ENCODE measurements at regions not wholly inside any gene's neighbourhood (a gene's known extent, or its start where the extent isn't known, plus 50 kb on each side); places are given as distances from the start of the nearest gene placed in this dataset.

DNA sequence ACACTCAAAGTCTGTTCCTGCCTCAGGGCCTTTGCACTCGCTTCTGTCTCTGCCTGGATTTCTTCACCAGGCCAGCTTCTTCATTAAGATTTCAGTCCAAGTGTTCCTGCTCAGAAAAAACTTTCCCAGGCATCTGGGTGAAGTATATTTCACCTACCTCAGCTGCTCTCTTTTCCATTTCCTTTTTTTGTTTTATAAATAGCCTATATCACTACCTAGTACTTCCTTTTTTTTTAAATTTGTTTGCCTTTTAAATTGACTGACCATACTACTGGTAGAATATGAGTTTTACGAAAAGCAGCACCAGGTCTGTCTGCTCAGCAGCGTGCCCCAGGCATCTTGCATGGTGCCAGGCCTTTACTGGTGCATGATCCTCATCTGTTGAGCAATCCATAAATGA is 1064.4 kb downstream of the UQCRFS1 start:
- WGBS, 2 donors = 78 to 81% methylated on average over 3 of the region's 3 CpGs
- intact Hi-C loops (cut with DNase I) = no loop called here
- TF ChIP-seq, protein P1, sequence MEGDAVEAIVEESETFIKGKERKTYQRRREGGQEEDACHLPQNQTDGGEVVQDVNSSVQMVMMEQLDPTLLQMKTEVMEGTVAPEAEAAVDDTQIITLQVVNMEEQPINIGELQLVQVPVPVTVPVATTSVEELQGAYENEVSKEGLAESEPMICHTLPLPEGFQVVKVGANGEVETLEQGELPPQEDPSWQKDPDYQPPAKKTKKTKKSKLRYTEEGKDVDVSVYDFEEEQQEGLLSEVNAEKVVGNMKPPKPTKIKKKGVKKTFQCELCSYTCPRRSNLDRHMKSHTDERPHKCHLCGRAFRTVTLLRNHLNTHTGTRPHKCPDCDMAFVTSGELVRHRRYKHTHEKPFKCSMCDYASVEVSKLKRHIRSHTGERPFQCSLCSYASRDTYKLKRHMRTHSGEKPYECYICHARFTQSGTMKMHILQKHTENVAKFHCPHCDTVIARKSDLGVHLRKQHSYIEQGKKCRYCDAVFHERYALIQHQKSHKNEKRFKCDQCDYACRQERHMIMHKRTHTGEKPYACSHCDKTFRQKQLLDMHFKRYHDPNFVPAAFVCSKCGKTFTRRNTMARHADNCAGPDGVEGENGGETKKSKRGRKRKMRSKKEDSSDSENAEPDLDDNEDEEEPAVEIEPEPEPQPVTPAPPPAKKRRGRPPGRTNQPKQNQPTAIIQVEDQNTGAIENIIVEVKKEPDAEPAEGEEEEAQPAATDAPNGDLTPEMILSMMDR (IDR thresholded peaks at IDR 0.05) = no peak

GRCh38 chr19:28142258-28142657 is 1070.7 kb downstream of the UQCRFS1 start:
- peaks cover 0 to 19% (median 0%) of the 10 kb centered on the region in 11 donors for H3K9me3 ChIP-seq
- ATAC-seq (no peak), DNase-seq (no peak)
- no peak overlapping the region for H3K4me3 ChIP-seq
- TF ChIP-seq, protein P1 (IDR thresholded peaks at IDR 0.05) = no peak
- H3K27me3 ChIP-seq = peaks cover 0 to 8% (median 0%) of the 10 kb centered on the region in 7 donors
- intact Hi-C loops (cut with DNase I) = no loop called here
- H3K36me3 ChIP-seq = no peaks in the 10 kb centered on the region
- no peak overlapping the region for H3K27ac ChIP-seq
- WGBS, 2 donors = 26 to 82% methylated on average over 1 of the region's 1 CpG
- H3K4me1 ChIP-seq = no peaks in the 10 kb centered on the region

More for the DNA sequence above, 1064.4 kb downstream of the UQCRFS1 start:
- ATAC-seq (no peak), DNase-seq (no peak)
- H3K4me1 ChIP-seq = peaks cover 0 to under 1% (median 0%) of the 10 kb centered on the region in 9 donors
- no peaks in the 10 kb centered on the region for H3K27me3 ChIP-seq
- H3K27ac ChIP-seq = no peak overlapping the region
- H3K36me3 ChIP-seq = no peaks in the 10 kb centered on the region
- H3K9me3 ChIP-seq = no peaks in the 10 kb centered on the region
- H3K4me3 ChIP-seq = no peak overlapping the region

- Histone ChIP-seq H3K4me3 (no peak overlapping the region), H3K27ac (no peak overlapping the region), H3K4me1 (no peaks in the 10 kb centered on the region), H3K9me3 (peaks cover 0 to 25% (median 0%) of the 10 kb centered on the region in 11 donors), H3K27me3 (peaks cover 0 to 8% (median 0%) of the 10 kb centered on the region in 7 donors), H3K36me3 (no peaks in the 10 kb centered on the region)
- ATAC-seq (no peak), DNase-seq (no peak)
- intact Hi-C loops (cut with DNase I) = no loop called here
- 39 to 48% methylated on average over 4 of the region's 4 CpGs for WGBS, 2 donors
- TF ChIP-seq, protein P1 (IDR thresholded peaks at IDR 0.05) = no peak
Observed at GRCh38 chr19:28140201-28140600, 1072.8 kb downstream of the UQCRFS1 start.

GRCh38 chr19:28137772-28138171 is 1075.2 kb downstream of the UQCRFS1 start:
- no peak overlapping the region for H3K27ac ChIP-seq
- H3K4me1 ChIP-seq = no peaks in the 10 kb centered on the region
- H3K4me3 ChIP-seq = no peak overlapping the region
- H3K36me3 ChIP-seq = no peaks in the 10 kb centered on the region
- whole genome bisulfite sequencing, 2 donors = 85 to 86% methylated on average over 4 of the region's 4 CpGs
- peaks cover 0 to 8% (median 0%) of the 10 kb centered on the region in 7 donors for H3K27me3 ChIP-seq
- TF ChIP-seq, protein P1 (IDR thresholded peaks at IDR 0.05) = no peak
- ATAC-seq (no peak), DNase-seq (no peak)
- intact Hi-C loops (cut with DNase I) = no loop called here
- H3K9me3 ChIP-seq = peaks cover 0 to 25% (median 0%) of the 10 kb centered on the region in 11 donors

Measured in heart right ventricle (tissue), 16 donors.